COLO668 (cell line): ENCODE measurements at regions not wholly inside any gene's neighbourhood (a gene's known extent, or its start where the extent isn't known, plus 50 kb on each side); places are given as distances from the start of the nearest gene placed in this dataset.
A peak's percentile ranks its signal among the peaks of the same experiment; 100 is the strongest.
"Not testable (repeated sequence)": the region's sequence is repeated elsewhere in the genome, so short reads cannot be mapped to it uniquely, and the experiment has no call there.

ENCODE experiments used
- DNase-seq: peaks from one replicate; lab custom pipeline; 2025; ENCODE audit not compliant: unreplicated experiment; lab: John Stamatoyannopoulos, UW

DNA sequence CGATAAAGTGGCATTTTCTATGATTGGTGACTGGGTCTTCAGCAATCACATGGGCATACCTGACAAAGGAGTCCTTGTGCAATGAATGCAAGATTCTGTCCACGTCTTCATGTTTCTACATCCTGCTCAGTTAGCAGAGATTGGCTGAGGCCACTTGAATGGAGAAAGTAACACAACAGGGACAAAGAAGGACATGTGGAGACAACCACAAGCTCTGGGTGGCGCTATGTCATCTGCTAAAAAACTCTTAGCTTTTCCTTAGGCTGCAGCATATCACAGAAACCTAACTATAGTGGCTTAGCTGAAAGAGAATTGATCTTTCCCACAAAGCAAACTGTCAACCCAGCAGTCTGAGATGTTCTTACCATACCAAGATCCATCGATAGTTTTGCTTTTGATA, 1109.7 kb downstream of the SOCS6 start:
- DNase-seq: peak; percentile 60

DNA sequence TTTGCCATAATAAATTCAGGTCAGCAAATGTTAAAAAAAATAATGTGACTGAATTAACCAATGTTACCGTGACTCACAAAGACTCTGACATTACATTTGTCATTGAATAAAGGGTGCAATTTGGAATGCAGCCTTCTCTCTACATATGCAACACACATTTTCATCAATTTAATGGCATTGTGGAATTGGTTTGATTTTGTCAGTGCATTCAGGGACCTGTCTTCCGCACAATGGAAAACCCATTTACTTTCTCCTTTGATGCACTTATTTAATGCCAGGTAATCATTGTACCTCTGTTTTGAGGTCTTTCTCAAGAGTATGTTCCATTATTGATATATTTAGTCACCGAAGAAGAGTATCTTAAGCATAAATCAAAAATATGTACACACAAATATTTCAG, 1099.3 kb downstream of the SOCS6 start:
- DNase-seq: no peak

DNA sequence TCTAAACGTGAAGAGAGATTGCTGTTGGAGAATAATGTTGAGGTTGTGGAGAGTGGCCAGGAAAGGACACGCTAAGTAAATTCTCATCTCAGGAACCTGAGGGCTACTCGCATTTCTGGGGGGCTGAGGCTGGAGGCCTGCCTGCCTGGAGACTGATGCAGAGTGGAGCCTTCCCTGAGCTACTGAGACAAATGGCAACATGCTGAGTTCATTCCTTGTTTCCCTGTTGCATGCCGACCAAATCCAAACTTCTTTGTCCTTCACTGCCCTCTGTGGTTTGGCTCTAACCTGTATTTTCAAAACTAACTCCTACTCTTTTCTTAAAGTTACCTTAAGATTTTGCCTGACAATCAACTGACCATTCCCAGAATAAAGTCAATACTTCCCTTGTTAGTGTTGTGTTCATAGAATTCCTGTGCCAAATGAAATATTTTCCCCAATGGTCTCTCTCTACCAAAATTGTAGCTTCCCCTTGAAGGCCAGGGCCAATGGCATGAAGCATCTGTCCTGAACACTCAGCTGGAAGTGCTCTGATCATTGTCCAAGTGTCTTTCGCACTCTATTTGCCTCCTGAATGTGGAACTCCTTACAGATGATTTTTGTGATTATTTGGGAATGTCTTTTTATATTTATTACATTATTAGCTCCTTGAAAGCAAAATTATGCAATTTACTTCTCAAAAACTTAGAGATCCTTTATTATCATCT, 1085.6 kb downstream of the SOCS6 start:
- no peak for DNase-seq

DNA sequence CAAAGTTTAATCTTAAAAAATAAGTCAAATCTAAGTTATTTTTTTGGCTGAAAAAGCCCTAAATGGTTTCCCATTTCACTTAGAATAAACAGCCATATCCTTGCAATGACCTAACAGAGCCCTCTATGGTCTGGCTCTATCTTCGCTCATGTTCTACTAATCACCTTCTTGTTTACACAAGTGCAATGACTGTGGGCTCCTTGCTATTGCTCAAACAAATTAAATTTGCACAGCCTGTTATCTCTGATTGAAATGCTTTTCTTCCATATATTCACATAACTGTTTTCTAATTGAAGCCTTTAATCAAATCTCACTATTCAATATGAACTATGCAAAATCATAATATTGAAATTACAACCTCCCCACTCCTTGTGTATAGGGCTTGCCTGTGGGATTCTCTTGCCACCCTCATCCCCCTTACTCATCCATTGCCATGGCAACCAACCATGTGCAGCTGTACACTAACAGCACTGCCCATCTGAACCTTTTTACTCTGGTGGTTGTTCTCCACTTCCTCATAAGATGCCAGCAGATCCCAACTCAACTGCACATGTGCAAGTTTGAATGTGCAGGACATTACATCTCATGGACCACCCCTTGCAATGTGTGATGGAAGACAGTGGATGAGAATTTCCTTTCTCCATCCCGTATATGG, 1083.2 kb downstream of the SOCS6 start:
- no peak for DNase-seq

DNA sequence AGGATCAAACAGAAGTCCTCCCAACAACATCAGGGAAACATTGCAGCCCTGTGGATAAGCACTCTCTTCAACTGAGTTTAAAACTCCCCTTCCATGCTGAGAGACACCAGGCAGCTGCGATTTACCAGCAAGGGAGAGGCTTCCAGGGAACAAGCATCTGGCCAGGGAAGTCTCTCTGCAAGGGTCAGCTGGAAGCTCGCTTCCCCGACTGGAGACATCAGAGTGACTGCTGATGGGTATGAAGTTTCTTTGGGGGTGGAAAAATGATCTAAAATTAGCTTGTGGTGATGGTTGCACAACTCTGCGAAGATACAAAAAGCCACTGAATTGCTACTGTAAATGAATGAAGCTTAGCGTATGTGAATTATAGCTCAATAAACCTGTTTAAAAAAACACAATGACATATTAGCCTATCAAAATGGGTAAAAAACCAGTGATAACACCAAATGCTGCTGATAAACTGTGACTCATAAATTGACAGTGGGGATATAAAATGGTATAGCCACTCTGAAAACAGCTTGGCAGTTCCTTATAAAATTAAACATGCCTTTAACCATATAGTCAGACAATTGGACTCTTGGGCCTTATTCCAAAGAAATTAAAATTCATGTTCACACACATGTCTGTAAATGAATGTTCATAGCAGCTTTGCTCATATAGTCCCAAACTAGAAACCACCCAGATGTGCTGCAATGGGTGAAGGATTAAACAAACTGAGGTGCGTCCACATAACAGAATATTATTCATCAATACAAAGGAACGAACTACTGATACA, 1082.0 kb downstream of the SOCS6 start:
- no peak for DNase-seq

DNA sequence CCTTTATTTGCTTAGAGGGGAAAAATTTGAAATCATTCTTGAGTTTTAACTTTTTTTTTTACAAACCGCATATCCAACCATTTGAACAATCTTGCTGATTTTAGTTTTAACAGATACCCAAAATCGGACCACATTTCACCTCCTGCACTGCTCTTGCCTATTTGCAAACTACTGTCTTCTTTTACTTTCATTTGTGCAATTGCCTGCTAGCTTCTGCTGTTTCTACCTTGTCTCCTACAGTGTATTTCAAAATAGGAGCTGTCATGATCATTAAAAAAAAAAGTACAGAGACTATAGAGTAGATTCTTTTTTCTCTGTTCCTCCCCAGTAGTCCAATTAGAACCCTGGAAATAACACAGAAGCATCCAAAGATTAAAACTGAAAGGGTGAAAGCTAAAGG, 1081.2 kb downstream of the SOCS6 start:
- DNase-seq: no peak

DNA sequence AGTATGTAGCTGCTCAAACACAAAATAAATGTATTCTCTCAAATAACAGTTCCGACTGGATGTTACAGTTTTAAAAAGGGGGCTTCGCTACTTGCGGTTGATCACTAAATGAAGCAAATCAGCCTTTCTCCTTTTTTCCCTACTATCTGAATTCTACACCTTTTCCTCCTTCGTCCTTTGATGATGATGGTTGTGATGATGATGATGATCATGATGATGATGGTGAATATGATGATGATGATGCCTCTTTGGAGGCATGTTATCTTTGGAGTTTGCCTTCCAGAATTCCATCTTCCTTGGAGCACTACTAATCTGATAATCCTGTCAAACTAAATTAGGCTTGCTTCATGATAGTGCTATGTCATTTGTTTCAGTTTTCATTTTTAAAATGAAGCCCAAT, 1073.3 kb downstream of the SOCS6 start:
- DNase-seq: no peak

DNA sequence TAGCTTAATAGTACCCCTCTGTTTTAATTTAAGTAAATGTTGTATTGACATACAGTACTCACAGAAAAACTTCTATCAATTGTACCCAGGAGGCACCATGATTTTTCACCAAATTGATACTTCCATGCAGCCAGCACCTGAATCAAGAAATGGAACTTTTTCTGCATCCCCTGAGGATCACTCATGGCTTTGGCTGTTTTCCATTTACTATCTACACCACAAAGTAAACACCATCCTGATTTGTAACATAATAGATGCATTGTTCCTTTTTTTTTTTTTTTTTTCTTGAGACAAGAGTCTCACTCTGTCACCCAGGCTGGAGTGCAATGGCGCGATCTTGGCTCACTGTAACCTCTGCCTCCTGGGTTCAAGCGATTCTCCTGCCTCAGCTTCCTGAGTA, 1066.8 kb downstream of the SOCS6 start:
- not testable (repeated sequence) for DNase-seq

DNA sequence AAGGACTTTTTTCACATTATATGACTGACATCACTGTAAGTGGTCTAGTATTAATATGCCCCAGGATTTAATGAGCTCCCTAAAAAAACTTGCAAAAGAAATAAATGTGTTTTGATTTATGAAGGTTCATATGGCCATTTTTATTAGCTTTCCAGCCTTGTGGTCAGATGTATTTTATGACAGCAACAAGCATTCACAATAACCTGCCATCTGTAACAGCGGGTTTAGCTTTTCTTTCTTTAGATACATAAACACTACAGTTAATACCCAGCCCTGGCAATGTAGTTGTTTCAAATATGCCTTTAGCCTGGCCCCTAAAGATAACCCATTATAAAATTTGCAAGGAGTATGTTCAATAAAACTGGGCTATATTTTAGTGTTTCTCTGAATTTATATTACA, 1063.8 kb downstream of the SOCS6 start:
- no peak for DNase-seq

DNA sequence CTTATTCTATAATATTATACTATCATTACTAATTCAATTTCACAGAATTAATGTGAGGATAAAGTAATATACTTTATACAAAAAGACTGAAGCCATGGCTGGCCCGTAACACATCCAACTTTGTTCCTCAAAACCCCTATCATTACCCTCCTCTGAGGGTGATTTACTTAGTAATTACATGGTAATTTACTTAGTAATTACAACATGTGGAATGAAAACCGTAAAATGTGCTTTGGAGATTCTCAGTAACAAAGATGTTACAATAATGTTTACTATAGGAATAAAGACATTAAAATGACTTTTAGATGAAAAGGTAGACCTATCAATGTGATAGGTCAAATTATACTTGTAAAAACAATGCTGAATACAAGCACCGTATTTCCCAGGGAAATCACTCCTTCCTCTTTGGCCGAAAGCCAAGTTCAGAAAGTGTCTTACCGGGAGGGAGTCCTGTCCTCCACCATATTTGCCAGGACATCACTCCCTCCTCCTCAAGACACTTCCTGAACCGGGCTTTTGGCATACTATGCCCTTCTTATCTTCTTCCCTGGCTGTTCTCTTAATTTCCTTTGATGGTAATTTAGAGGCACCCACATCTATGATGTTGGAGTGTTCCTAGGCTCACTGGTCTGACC, 1047.8 kb downstream of the SOCS6 start:
- DNase-seq: no peak

DNA sequence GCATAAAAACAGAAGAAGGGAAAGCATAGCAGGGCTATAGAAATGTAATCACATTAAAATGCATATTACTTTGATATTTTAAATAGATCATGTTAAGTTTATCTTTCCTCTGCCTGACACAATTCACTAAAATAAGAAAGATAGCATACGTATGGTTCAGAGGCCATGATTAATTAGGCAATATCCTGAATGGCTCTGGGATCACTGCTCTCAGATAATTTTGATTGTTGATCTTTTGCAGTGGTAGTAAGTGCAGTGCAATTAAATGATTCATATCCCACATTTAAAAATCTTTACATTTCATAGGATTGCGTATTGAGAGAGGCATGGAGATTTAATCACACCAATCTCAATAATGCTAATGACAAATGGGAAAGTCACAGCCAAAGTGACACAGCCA, 1040.7 kb downstream of the SOCS6 start:
- no peak for DNase-seq

DNA sequence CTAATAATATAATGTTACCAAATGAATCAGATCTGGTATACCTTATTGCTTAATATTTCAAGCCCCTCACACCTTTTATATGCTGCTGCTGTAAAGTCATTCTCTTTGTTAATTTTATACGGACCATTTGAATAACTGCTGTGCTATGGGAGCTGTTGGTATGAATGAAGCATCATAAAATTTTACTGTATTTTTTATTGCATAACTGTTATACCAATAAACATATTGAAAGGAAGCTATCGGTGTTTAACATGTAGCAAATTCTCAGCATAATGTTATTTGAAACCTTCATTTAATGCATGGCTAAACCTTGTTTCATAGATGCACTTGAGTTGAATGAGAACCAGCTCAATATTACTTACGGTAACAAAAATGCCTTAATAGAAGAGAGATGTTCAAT, 1040.3 kb downstream of the SOCS6 start:
- DNase-seq: no peak

DNA sequence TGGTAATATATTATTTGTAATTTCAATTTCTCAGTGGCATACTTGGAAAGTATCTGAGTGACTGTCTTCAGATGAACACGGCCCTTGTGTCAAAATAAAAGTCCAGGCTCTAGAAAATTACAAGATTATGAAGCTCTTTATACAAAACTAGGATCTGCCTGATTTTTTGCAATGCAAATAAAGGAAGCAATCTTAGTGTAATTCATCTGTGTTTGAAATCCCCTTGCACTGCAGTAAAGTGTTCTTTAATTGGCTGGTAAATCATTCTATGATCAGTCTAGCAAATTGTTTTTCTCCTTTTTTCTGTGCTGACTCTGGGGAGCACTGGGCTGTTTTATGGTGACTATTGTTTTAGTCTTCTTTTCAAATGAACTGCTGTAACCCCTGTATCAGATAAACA, 1039.0 kb downstream of the SOCS6 start:
- DNase-seq: no peak

DNA sequence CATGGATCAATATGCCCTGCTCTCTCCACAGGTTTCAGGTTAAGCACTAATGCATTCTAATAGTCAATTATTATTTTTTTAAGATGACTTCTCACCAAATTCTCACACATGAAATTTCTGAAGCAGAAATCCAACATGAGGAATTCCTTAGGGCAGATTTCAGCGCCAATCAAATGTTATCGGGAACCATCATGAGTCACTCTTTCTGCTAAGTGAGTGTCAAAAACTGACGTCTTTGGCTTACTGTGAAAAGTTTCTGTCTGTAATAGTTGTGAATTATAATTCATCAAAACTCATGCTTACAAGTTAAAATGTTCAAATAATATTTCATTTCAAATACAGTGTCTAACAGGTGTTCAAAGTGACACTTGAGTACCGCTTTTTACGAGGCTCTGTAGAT, 1038.6 kb downstream of the SOCS6 start:
- no peak for DNase-seq

DNA sequence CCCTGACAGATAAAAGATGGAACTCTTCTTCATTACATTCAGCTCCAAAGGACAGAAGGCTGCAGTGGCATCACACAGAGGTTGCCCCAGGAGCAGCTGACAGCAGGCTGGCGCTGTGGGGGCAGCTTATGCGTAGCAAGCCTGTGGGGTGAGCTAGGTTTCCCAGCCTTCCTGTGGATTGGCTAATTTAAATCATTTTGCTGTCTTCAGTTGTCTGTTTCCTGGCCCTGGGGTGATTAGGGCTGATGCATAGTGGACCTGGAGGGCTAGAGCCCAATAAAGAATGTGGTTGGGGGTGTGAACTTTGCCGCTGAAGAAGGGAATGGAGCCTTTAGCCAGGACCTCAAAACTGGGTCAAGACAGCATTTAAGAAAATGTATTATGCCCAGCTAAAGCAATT, 1038.0 kb downstream of the SOCS6 start:
- no peak for DNase-seq

DNA sequence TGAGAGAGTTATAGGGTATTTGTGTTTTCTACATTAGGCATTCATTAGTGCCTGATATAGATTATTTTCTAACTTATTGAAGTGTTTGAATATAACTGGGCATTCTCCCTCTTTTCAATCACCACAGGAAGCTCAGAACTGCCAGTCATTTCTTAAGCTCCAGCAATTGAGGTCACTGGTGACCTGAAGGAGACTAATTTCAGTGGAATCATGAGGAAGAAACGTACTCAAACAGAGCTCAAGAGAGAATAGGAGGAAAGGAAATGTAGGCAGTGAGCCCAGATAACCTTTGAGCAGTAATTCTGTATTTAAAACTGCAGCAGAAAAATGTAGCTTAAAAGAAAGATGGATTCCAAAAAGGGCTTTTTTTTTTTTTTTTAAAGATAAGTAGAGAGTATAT, 1035.5 kb downstream of the SOCS6 start:
- DNase-seq: no peak

DNA sequence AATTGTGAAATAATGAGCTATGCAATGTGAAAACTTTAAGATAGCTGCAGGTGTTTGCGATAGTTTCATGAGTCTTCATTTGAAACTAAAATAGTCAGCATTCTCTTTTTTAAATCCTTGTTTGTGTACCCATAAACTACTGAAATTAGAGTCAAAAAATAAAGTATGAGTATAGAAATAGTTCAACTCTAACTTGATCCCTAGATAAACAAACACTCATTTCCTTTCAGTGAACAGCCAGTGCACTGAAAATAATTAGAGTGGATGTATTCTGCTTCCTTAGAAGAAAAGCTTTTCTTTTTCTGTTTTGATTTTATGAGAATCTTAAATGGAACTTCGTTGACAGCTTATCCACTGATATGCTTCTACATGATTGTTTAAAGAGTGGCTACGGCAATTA, 1033.4 kb downstream of the SOCS6 start:
- DNase-seq: no peak

DNA sequence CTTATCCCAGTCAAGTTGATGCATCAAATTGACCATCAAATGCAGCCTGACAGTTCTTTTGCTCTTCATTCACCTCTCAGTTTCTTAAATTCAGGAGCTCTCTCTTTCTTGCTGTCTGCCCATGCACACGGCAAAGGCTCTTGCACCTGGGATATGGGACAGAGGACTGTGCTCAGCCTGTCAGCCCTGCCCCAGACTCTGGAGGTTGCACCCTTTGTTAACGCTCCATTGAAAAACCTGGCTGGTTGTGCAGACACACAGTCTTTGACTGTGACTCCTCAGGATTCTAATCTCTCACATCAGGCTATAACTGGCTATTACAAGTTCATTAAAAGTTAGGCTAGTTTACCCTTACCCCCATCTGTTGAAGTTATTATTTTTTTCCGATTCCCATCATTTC, 1032.5 kb downstream of the SOCS6 start:
- no peak for DNase-seq

DNA sequence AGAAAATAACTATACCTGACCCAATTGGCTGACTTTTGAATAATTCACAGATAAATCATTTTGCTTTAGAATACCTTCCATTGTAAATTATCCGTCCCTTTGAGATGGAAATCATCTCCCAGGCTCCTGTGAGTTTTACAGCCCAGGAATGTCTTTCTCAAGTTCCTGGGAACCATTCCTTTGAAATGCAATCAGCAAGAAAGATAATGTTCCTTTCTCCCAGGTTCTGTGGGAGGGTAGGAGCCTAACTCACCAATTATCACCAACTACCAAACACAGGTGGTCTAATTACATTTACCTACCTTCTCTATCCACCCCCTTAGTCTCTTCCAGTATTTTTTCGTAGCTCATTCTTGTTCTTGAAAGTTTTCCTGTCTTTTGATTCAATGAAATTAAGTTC, 1016.0 kb downstream of the SOCS6 start:
- no peak for DNase-seq

DNA sequence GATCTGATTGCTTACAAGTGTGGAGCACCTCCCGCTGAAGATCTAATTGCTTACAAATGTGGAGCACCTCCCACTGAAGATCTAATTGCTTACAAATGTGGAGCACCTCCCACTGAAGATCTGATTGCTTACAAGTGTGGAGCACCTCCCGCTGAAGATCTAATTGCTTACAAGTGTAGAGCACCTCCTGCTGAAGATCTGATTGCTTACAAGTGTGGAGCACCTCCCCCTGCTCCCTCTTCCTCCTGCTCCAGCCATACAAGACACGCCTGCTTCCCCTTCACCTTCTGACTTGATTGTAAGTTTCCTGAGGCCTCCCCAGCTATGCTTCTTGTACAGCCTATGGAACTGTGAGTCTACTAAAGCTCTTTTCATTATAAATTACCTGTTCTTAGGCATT, 1014.9 kb downstream of the SOCS6 start:
- DNase-seq: not testable (repeated sequence)

DNA sequence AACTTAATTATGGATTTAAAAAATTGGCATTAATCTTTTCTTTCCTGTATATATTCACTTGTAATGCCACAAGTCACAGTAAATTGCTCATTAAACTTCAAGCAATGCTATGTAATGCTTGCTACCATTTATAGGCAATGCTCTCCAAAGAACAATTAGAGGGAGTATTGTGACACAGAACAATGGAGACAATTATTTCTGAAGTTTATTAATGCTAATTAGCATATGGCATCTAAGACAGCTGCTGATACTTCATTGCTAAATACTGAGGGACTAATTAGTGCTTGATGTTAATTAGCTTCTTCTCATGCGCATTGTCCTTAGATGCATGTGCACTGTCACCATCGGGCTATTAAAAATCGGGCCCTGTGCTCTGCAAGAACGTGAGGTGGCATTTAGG, 1012.8 kb downstream of the SOCS6 start:
- DNase-seq: no peak

DNA sequence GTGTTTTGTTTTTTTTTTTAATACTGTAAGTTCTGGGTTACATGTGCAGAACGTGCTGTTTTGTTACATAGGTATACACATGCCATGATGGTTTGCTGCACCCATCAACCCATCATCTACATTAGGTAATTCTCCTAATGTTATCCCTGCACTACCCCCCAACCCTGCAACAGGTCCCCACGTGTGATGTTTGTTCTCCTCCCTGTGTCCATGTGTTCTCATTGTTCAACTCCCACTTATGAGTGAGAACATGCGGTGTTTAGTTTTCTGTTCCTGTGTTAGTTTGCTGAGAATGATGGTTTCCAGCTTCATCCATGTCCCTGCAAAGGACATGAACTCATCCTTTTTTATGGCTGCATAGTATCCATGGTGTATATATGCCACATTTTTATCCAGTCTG, 1005.4 kb downstream of the SOCS6 start:
- not testable (repeated sequence) for DNase-seq
